Neuronal stem cell (in vitro differentiated cells): ENCODE measurements at regions not wholly inside any gene's neighbourhood (a gene's known extent, or its start where the extent isn't known, plus 50 kb on each side); places are given as distances from the start of the nearest gene placed in this dataset.

Experiments
- DNase-seq: peaks from one replicate; pipeline ENCODE4 v3.0.0-alpha.2; 2013; ENCODE audit warnings: low spot score
- H2AFZ ChIP-seq: one replicate; pipeline ENCODE4 v1.6.1; 2013; ENCODE audit warnings: mild to moderate bottlenecking, low read length, inconsistent platforms
- H2AK5ac ChIP-seq: 2 replicates; pipeline ENCODE4 v1.6.1; 2013; ENCODE audit warnings: low read depth, mild to moderate bottlenecking, inconsistent platforms, low read length, moderate library complexity, mixed read lengths
- H2BK120ac ChIP-seq: 2 replicates; pipeline ENCODE4 v1.6.1; 2013; ENCODE audit warnings: low read depth, mild to moderate bottlenecking, inconsistent platforms, low read length, moderate library complexity, mixed read lengths
- H2BK12ac ChIP-seq: one replicate; pipeline ENCODE4 v1.6.1; 2013; ENCODE audit warnings: low read length, inconsistent platforms
- H2BK15ac ChIP-seq: 2 replicates; pipeline ENCODE4 v1.6.1; 2013; ENCODE audit warnings: mild to moderate bottlenecking, low read length, inconsistent platforms, mixed read lengths
- H2BK5ac ChIP-seq: one replicate; pipeline ENCODE4 v1.6.1; 2013; ENCODE audit warnings: inconsistent platforms, mild to moderate bottlenecking, low read length, moderate library complexity
- H3K14ac ChIP-seq: one replicate; pipeline ENCODE4 v1.6.1; 2013; ENCODE audit warnings: low read length, inconsistent platforms
- H3K18ac ChIP-seq: 2 replicates; pipeline ENCODE4 v1.6.1; 2013; ENCODE audit warnings: low read length, inconsistent platforms
- H3K23ac ChIP-seq: 2 replicates; pipeline ENCODE4 v1.6.1; 2013; ENCODE audit warnings: low read depth, mild to moderate bottlenecking, mixed read lengths, low read length, inconsistent platforms; ENCODE audit not compliant: poor library complexity
- H3K27ac ChIP-seq: replicated peaks from 3 replicates; pipeline ENCODE4 v1.5.1; 2013; ENCODE audit warnings: low read length, inconsistent platforms
- H3K27me3 ChIP-seq, 3 experiments: 2 replicates each; pipeline ENCODE4 v1.6.1; 2013; ENCODE audit warnings: low read length in 3 of 3, mild to moderate bottlenecking in 2 of 3, inconsistent platforms in 1 of 3, low read depth in 1 of 3, mixed read lengths in 1 of 3, moderate library complexity in 1 of 3; ENCODE audit not compliant: control insufficient read depth in 3 of 3, insufficient read depth in 3 of 3
- H3K36me3 ChIP-seq, 2 donors: replicated peaks in 1 of 2; 2 replicates each; pipeline ENCODE4 v1.6.1; 2013; ENCODE audit warnings: low read length in 2 of 2; ENCODE audit not compliant: control insufficient read depth in 2 of 2, insufficient read depth in 2 of 2
- H3K4ac ChIP-seq: 2 replicates; pipeline ENCODE4 v1.6.1; 2013; ENCODE audit warnings: inconsistent platforms, mild to moderate bottlenecking, low read length, moderate library complexity
- H3K4me1 ChIP-seq, 2 donors: 1 replicate in 1 of 2; 2 replicates in 1 of 2; pipeline ENCODE4 v1.6.1; 2013; ENCODE audit warnings: low read length in 2 of 2, low read depth in 1 of 2; ENCODE audit not compliant: control insufficient read depth in 2 of 2, insufficient read depth in 1 of 2
- H3K4me2 ChIP-seq: one replicate; pipeline ENCODE4 v1.6.1; 2013; ENCODE audit warnings: mild to moderate bottlenecking, low read length, inconsistent platforms; ENCODE audit not compliant: insufficient read depth, poor library complexity, severe bottlenecking
- H3K4me3 ChIP-seq, 2 donors: 2 replicates each; pipeline ENCODE4 v1.5.1; 2013; ENCODE audit warnings: low read length in 2 of 2, mild to moderate bottlenecking in 2 of 2, inconsistent platforms in 1 of 2, moderate library complexity in 1 of 2
- H3K79me1 ChIP-seq: one replicate; pipeline ENCODE4 v1.6.1; 2013; ENCODE audit warnings: low read depth, mild to moderate bottlenecking, inconsistent platforms, low read length, moderate library complexity
- H3K9ac ChIP-seq: one replicate; pipeline ENCODE4 v1.6.1; 2013; ENCODE audit warnings: mild to moderate bottlenecking, low read depth, low read length, inconsistent platforms; ENCODE audit not compliant: poor library complexity
- H3K9me3 ChIP-seq, 2 donors: replicated peaks in 1 of 2; 2 replicates each; pipeline versions ENCODE3 to v1.6.1; 2013; ENCODE audit warnings: low read length in 2 of 2, mild to moderate bottlenecking in 2 of 2, inconsistent platforms in 1 of 2, low read depth in 1 of 2, mixed read lengths in 1 of 2, moderate library complexity in 1 of 2; ENCODE audit not compliant: control insufficient read depth in 2 of 2, insufficient read depth in 1 of 2
- H4K8ac ChIP-seq: one replicate; pipeline ENCODE4 v1.6.1; 2013; ENCODE audit warnings: low read depth, mild to moderate bottlenecking, inconsistent platforms, low read length, moderate library complexity
- H4K91ac ChIP-seq: one replicate; pipeline ENCODE4 v1.6.1; 2013; ENCODE audit warnings: low read length, low read depth, mild to moderate bottlenecking, inconsistent platforms; ENCODE audit not compliant: poor library complexity
- WGBS, 2 donors: extraction: QIAGEN DNeasy Blood & Tissue Kit; methylation state at CpG; one replicate each; pipeline ENCODE4 v1.1.7; 2013; ENCODE audit warnings: missing lambda C conversion rate in 2 of 2, mixed read lengths in 1 of 2; ENCODE audit not compliant: insufficient read length in 2 of 2, insufficient replicate concordance in 1 of 2; ENCODE audit errors: extremely low coverage in 2 of 2; 5-methylcytosine and 5-hydroxymethylcytosine counted together

DNA sequence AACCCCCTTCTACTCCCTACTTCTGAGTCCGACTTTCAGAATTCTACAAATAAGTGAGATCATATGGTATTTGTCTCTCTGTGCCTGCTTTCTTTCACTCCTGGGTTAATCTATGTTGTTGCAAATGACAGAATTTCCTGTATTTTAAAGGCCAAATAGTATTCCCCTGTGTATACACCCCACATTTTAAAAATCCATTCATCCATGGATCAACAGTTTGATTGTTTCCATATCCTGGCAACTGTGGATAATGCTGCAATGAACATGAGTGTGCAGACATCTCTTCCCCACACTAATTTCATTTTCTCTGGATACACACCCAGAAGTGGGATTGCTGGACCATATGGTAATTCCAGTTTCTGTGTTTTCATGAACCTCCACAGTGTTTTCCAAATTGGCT, 225.8 kb upstream of the TCERG1L start:
- Histone ChIP-seq H3K18ac (no peak overlapping the region), H3K27ac (no peak overlapping the region), H2AFZ (no peak overlapping the region), H3K14ac (no peak overlapping the region), H3K79me1 (no peaks in the 10 kb centered on the region), H3K4ac (no peak overlapping the region), H4K91ac (no peak overlapping the region), H2BK120ac (no peak overlapping the region), H2AK5ac (no peak overlapping the region), H3K9me3 (no peaks in the 10 kb centered on the region), H3K4me3 (no peak overlapping the region), H3K23ac (no peak overlapping the region), H3K36me3 (no peaks in the 10 kb centered on the region), H4K8ac (no peak overlapping the region), H2BK5ac (no peak overlapping the region), H3K4me1 (no peaks in the 10 kb centered on the region), H3K9ac (no peak overlapping the region), H3K4me2 (no peak overlapping the region), H2BK12ac (no peak overlapping the region), H2BK15ac (no peak overlapping the region), H3K27me3 (no peaks in the 10 kb centered on the region)
- no CpG with 5 or more reads among the region's 1 CpG for WGBS, 2 donors
- no peak for DNase-seq

DNA sequence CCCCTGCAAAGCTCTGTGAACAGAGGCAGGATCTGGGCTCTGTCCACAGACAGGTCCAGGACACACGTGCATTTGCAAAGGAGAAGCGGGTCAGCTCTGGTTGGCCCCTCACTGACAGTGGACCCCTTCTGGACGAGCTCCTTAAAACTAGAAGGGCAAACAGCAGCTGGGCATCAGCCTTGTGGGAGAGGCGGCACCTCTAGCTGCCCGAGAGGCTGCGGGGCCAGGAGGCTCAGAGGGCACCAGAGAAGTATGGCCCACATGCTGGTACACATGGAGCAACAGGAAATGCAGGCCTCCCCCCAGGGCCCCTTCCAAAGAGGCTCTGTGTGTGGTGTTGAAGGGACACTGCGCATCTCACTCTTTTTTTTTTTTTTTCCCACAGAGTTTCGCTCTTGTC, 233.0 kb upstream of the TCERG1L start:
- H2AFZ ChIP-seq = no peak overlapping the region

DNA sequence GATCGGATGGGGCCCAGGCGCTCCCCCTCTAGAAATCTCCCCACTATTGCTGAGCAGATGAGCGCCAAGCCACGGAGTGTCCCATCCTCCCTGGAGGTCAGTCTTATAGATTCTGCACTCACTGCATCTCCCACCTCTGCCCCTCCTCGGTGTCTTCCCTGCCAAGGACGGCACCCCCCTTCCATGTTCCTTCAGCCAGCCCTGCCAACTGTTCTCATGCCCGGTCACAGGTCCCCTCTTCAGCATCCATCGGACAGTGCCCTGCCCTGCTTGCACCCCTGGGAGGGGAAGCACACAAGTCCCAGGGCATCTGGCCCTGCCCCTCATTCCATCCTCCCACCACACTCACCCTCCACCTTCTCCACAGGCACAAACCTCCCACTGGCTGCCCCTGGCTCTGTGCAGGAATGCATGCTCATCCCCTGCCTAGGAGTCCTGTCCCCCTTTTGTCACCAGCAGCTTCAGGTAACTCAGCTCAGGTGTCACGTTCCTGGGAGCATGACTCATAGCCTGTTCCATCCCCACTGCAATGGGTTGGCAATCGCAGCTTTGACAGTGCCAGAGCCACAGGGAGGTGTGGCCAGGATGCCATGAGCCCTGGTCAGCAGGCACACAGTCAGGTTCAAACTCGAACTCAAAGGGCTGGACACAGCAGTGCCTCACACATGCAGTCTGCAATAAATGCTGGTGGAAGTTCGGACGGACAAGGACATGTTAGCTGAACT, 234.7 kb upstream of the TCERG1L start:
- Histone ChIP-seq H2AFZ (no peak overlapping the region), H2AK5ac (no peak overlapping the region), H3K23ac (peak overlapping the region; percentile 77), H3K9ac (no peak overlapping the region), H3K27ac (no peak overlapping the region), H3K27me3 (no peaks in the 10 kb centered on the region), H3K4me2 (no peak overlapping the region), H3K4me3 (no peak overlapping the region), H3K79me1 (no peaks in the 10 kb centered on the region), H2BK5ac (peak overlapping the region; percentile 14), H4K91ac (no peak overlapping the region), H4K8ac (no peak overlapping the region), H3K4ac (no peak overlapping the region), H3K18ac (no peak overlapping the region), H3K4me1 (peaks cover 0 to 3% of the 10 kb centered on the region in 2 donors), H2BK15ac (no peak overlapping the region), H3K14ac (peak overlapping the region; percentile 10), H3K36me3 (no peaks in the 10 kb centered on the region), H3K9me3 (no peaks in the 10 kb centered on the region), H2BK12ac (no peak overlapping the region), H2BK120ac (no peak overlapping the region)
- no CpG with 5 or more reads among the region's 13 CpGs for WGBS, 2 donors
- DNase-seq = no peak

More for the DNA sequence above, 233.0 kb upstream of the TCERG1L start:
- Histone ChIP-seq H3K4ac (no peak overlapping the region), H3K18ac (peak overlapping the region; percentile 18), H4K8ac (no peak overlapping the region), H4K91ac (no peak overlapping the region), H3K36me3 (no peaks in the 10 kb centered on the region), H3K4me1 (peaks cover 0 to 3% of the 10 kb centered on the region in 2 donors), H3K4me2 (no peak overlapping the region), H2BK15ac (no peak overlapping the region), H3K4me3 (no peak overlapping the region), H3K27me3 (no peaks in the 10 kb centered on the region), H2BK5ac (no peak overlapping the region), H3K14ac (no peak overlapping the region), H3K9me3 (no peaks in the 10 kb centered on the region), H3K9ac (no peak overlapping the region), H2AK5ac (no peak overlapping the region), H3K23ac (no peak overlapping the region), H3K79me1 (no peaks in the 10 kb centered on the region), H3K27ac (no peak overlapping the region), H2BK12ac (no peak overlapping the region), H2BK120ac (no peak overlapping the region)
- no peak for DNase-seq
- no CpG with 5 or more reads among the region's 8 CpGs for WGBS, 2 donors

DNA sequence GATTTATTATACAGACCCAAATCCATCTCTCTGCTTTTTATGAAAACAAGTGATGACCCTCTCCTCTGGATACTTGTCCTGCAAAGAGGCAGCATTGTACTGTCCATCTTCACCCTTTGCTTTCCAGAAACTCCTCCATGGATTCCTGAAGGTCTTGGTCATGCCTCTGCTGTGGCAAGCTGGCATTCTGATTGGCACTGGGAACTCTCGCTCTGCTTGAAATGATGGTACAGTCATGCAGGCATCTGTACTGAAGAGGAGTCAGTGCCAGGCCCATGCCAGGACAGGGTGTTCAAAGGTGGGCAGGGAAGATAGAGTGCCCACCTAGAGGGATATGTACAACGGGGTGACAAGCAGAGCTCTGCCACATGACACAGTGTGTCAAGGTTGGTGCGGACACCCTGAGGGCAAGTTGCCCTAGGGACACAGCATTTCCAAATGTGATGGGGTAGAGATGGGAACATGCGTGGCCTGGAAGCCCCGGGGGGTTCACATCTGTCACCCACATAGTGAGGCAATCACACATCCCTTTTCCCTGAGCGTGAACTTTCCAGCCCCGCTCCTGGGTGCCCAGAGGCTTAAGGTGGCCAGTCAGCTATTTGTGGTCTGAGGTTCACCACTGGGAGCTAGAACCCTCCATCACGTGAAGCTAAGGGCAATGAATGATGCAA, 235.7 kb upstream of the TCERG1L start:
- Histone ChIP-seq H4K91ac (no peak overlapping the region), H3K79me1 (no peaks in the 10 kb centered on the region), H2BK5ac (no peak overlapping the region), H3K9me3 (no peaks in the 10 kb centered on the region), H4K8ac (no peak overlapping the region), H3K4me3 (peak overlapping the region in 1 of 2 donors; percentile 13), H3K14ac (no peak overlapping the region), H3K27ac (no peak overlapping the region), H3K4ac (no peak overlapping the region), H3K4me1 (peaks cover 0 to 3% of the 10 kb centered on the region in 2 donors), H3K9ac (no peak overlapping the region), H3K4me2 (no peak overlapping the region), H2BK120ac (no peak overlapping the region), H2AFZ (no peak overlapping the region), H3K27me3 (no peaks in the 10 kb centered on the region), H2BK15ac (no peak overlapping the region), H3K23ac (no peak overlapping the region), H2AK5ac (no peak overlapping the region), H3K36me3 (no peaks in the 10 kb centered on the region), H2BK12ac (no peak overlapping the region), H3K18ac (no peak overlapping the region)
- WGBS, 2 donors = no CpG with 5 or more reads among the region's 8 CpGs
- no peak for DNase-seq
